ENCODE measurements at regions not wholly inside any gene's neighbourhood (a gene's known extent, or its start where the extent isn't known, plus 50 kb on each side); places are given as distances from the start of the nearest gene placed in this dataset.

GRCh38 chr6:170152124-170152926 is 138.6 kb downstream of the DLL1 start:
- no peak for DNase-seq (ENCODE audit: insufficient read length, low spot score)
- no peak for TF ChIP-seq CTCF (IDR thresholded peaks at IDR 0.05; ENCODE audit: insufficient read depth, missing control alignments)
- no peak for FAIRE-seq

GRCh38 chr6:170151804-170152123 is 139.1 kb downstream of the DLL1 start:
- no peak for DNase-seq (ENCODE audit: insufficient read length, low spot score)
- no peak for FAIRE-seq
- no peak for TF ChIP-seq CTCF (IDR thresholded peaks at IDR 0.05; ENCODE audit: insufficient read depth, missing control alignments)

DNA sequence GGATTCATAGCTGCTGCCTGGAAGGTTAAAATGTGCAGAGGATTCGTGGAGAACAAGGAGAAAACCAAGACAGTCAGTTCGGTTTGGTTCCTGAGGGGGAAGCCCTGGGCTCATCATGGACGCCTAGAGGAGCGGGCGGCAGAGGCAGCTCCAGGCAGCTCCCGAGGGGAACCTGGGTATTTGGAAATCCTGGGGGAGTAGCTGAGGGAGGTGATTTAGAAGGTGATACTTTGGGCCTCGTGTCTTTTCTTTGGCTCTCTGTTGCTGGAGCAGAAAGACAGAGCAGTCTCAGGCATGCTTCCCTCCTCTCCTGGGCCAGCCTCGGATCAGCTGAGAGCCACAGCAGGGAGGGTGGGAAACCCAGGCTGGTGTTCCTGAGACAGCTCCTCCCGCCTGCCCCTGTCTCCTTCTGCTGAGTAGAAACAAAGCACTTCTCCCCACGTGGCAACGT is 139.5 kb downstream of the DLL1 start:
- DNase-seq (ENCODE audit: insufficient read length, low spot score), result no peak
- FAIRE-seq, result no peak
- no peak for TF ChIP-seq CTCF (IDR thresholded peaks at IDR 0.05; ENCODE audit: insufficient read depth, missing control alignments)

DNA sequence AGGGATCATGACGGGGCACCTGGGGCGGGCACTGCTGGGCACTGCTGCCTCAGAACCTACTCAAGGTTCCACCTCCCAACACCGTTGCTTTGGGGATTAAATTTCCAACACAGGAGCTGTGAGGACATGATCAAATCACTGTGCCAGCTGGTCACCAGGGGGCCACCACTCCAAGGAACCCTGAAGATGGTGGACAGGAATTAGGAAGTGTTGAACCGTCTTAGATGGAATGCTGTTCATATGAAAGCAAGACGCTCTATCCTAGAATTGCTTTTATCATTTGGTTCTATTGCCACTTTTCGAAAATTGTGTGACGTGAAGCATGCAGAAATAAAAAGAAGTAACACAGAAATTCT is 140.3 kb downstream of the DLL1 start:
- TF ChIP-seq CTCF (IDR thresholded peaks at IDR 0.05; ENCODE audit: insufficient read depth, missing control alignments), result no peak
- DNase-seq (ENCODE audit: insufficient read length, low spot score) (no peak), FAIRE-seq (no peak)

DNA sequence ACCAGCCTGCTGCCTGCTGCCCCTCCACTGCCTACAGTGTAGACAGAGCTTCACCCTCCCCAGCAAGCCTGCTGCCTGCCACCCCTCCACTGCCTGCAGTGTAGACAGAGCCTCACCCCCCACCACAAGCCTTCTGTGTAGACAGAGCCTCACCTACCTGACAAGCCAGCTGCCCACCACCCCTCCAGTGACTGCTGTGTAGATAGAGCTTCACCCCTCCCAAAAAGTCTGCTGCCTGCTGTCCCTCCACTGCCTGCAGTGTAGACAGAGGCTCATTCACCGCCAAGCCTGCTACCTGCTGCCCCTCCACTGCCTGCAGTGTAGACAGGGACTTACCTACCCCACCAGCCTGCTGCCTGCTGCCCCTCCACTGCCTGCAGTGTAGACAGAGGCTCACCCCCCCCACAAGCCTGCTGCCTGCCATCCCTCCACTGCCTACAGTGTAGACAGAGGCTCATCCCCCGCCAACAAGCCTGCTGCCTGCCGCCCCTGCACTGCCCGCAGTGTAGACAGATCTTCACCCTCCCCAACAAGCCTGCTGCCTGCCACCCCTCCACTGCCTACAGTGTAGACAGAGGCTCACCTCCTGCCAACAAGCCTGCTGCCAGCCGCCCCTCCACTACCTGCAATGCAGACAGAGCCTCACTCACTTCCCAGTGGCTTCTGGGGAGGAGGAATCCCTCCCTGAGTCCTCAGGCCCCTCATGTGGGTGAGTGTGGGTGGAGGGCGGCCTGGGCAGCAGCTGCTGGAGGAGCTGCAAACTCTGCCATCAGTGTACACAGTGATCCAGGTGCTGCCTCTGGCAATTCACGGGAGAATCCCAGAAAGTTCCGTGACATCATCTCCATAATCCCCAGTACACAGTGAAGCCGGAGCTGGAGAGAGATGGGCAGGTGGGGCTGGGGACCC is 140.9 kb downstream of the DLL1 start:
- FAIRE-seq (no peak), DNase-seq (ENCODE audit: insufficient read length, low spot score) (no peak)
- no peak for TF ChIP-seq CTCF (IDR thresholded peaks at IDR 0.05; ENCODE audit: insufficient read depth, missing control alignments)

- FAIRE-seq, result no peak
- DNase-seq (ENCODE audit: insufficient read length, low spot score), result no peak
- no peak for TF ChIP-seq CTCF (IDR thresholded peaks at IDR 0.05; ENCODE audit: insufficient read depth, missing control alignments)
These were observed 142.0 kb downstream of the DLL1 start for GRCh38 chr6:170148709-170149470.
